Uterus (tissue), 3 donors: ENCODE measurements at regions not wholly inside any gene's neighbourhood (a gene's known extent, or its start where the extent isn't known, plus 50 kb on each side); places are given as distances from the start of the nearest gene placed in this dataset.

Source experiments
- DNase-seq, 2 donors: peaks; one replicate each; pipeline ENCODE4 v3.0.0-alpha.2; 2019 to 2020
- H3K27ac ChIP-seq, 2 donors: fragments of 200-600 bp; sonication (generic); 1 replicate in 1 of 2; 2 replicates in 1 of 2; pipeline ENCODE4 v1.5.1; 2016 to 2018
- H3K27me3 ChIP-seq, 2 donors: fragments of 200-600 bp; sonication (generic); one replicate each; pipeline ENCODE4 v1.5.1; 2018 to 2019; ENCODE audit warnings: control low read depth in 1 of 2
- H3K36me3 ChIP-seq, 2 donors: fragments of 200-600 bp; sonication (generic); one replicate each; pipeline ENCODE4 v1.5.1; 2019; ENCODE audit warnings: control low read depth in 1 of 2
- H3K4me1 ChIP-seq, 2 donors: fragments of 200-600 bp; sonication (generic); one replicate each; pipeline ENCODE4 v1.5.1; 2018 to 2019; ENCODE audit warnings: control low read depth in 1 of 2
- H3K4me3 ChIP-seq, 2 donors: fragments of 200-600 bp; sonication (generic); 1 replicate in 1 of 2; 2 replicates in 1 of 2; pipeline ENCODE4 v1.5.1; 2018 to 2019; ENCODE audit warnings: mild to moderate bottlenecking in 1 of 2
- H3K9me3 ChIP-seq, 2 donors: fragments of 200-600 bp; sonication (generic); one replicate each; pipeline ENCODE4 v1.5.1; 2019; ENCODE audit warnings: control low read depth in 1 of 2
- POLR2A ChIP-seq, 2 donors: fragments of 450-650 bp; IDR thresholded peaks; one replicate each; pipeline ENCODE4 v1.6.1; 2016; ENCODE audit warnings: antibody characterized with exemption in 2 of 2, mild to moderate bottlenecking in 1 of 2, moderate library complexity in 1 of 2
- intact Hi-C: fragments of 100-400 bp; cut with DNase I; formaldehyde crosslinking; loops from one replicate; pipeline ENCODE4 v1.15.1; 2023; ENCODE audit warnings: low total_unique reads
- TF ChIP-seq, protein P1 (sequence below), 4 experiments: fragments of 200-600 bp in 2 of 4; fragments of 450-650 bp in 2 of 4; sonication (generic) in 2 of 4; IDR thresholded peaks; one replicate each; pipeline ENCODE4 v1.5.1; 2016 to 2019; ENCODE audit warnings: antibody characterized with exemption in 4 of 4, mild to moderate bottlenecking in 2 of 4, moderate library complexity in 1 of 4
- donor health status: DM: yes; HTN: yes; CAD: no.

- intact Hi-C loops, result no loop called here
Measured at GRCh38 chrX:96417695-96418094, 266.9 kb upstream of the DIAPH2 start.

GRCh38 chrX:96424007-96424406 lies 260.6 kb upstream of the DIAPH2 start:
- Histone ChIP-seq H3K9me3 (no peaks in the 10 kb centered on the region), H3K4me1 (no peaks in the 10 kb centered on the region), H3K27ac (peak overlapping the region in 1 of 2 donors; percentile 30), H3K36me3 (no peaks in the 10 kb centered on the region), H3K27me3 (no peaks in the 10 kb centered on the region), H3K4me3 (no peak overlapping the region)
- DNase-seq, result no peak
- intact Hi-C loops, result no loop called here
- TF ChIP-seq, protein P1, sequence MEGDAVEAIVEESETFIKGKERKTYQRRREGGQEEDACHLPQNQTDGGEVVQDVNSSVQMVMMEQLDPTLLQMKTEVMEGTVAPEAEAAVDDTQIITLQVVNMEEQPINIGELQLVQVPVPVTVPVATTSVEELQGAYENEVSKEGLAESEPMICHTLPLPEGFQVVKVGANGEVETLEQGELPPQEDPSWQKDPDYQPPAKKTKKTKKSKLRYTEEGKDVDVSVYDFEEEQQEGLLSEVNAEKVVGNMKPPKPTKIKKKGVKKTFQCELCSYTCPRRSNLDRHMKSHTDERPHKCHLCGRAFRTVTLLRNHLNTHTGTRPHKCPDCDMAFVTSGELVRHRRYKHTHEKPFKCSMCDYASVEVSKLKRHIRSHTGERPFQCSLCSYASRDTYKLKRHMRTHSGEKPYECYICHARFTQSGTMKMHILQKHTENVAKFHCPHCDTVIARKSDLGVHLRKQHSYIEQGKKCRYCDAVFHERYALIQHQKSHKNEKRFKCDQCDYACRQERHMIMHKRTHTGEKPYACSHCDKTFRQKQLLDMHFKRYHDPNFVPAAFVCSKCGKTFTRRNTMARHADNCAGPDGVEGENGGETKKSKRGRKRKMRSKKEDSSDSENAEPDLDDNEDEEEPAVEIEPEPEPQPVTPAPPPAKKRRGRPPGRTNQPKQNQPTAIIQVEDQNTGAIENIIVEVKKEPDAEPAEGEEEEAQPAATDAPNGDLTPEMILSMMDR (IDR thresholded peaks at IDR 0.05), result no peak
- TF ChIP-seq POLR2A (IDR thresholded peaks at IDR 0.05), result no peak

More at GRCh38 chrX:96417695-96418094, 266.9 kb upstream of the DIAPH2 start:
- H3K9me3 ChIP-seq, result no peaks in the 10 kb centered on the region
- H3K27ac ChIP-seq, result no peak overlapping the region
- H3K4me1 ChIP-seq, result no peaks in the 10 kb centered on the region
- no peak for DNase-seq
- no peaks in the 10 kb centered on the region for H3K36me3 ChIP-seq
- TF ChIP-seq, protein P1 (IDR thresholded peaks at IDR 0.05), result no peak
- no peak for TF ChIP-seq POLR2A (IDR thresholded peaks at IDR 0.05)
- no peaks in the 10 kb centered on the region for H3K27me3 ChIP-seq
- no peak overlapping the region for H3K4me3 ChIP-seq

DNA sequence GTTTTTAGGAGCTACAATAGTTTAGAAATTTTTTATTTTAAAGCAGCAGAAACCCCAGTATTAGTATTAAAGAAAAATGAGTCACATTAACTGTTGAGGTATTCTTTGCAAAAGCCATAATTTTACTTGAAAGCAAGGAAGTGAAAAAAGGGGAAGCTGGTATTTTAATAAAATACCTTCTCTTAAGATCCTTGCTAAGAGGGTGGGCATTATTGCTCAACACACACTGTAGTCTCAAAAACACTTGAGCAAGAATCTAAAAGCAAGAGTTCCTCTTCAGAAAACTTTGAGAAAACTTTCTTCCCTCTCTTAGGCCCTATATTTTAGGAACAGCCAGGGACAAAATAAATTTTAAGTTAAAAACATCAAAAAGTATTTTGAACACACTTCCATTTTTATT lies 259.4 kb upstream of the DIAPH2 start:
- intact Hi-C loops, result no loop called here
- TF ChIP-seq, protein P1 (IDR thresholded peaks at IDR 0.05), result no peak
- no peak for TF ChIP-seq POLR2A (IDR thresholded peaks at IDR 0.05)

DNA sequence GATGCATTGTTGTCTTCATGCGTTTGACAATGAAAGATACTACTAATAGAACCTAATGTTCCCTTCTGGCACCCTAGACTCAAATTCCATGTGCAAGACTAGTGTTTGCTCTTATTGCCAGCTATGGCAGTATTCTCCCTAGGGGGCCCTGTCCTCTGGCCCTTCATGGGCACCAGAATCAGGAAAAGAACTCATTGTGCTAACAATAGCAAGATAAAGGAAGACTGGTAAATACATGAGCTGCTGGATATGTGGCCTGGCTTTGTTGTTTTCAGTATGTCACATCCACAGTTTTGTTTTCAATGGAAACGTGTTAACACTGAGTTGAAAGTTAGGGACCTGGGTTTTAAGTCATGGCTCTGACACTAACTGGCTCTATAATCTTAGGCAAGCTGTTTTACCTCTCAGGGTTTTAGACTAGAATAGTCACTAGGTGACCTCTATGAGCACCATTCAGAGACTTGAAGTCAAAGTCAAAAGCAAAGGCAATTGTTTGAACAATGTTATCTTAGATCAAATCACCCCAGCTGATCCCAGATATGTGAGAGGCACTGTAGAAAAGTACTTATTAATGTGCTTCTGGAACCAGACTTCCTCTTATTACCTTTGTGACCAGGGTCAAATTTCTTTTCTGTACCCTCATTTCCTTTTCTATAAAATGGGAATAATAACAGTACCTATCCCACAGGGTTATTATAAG lies 253.7 kb upstream of the DIAPH2 start:
- TF ChIP-seq, protein P1 (IDR thresholded peaks at IDR 0.05), result no peak
- no peak for TF ChIP-seq POLR2A (IDR thresholded peaks at IDR 0.05)
- no peak overlapping the region for H3K27ac ChIP-seq
- H3K4me1 ChIP-seq, result no peaks in the 10 kb centered on the region
- no peaks in the 10 kb centered on the region for H3K36me3 ChIP-seq
- H3K9me3 ChIP-seq, result no peaks in the 10 kb centered on the region
- no peaks in the 10 kb centered on the region for H3K27me3 ChIP-seq
- DNase-seq, result no peak
- intact Hi-C loops, result no loop called here
- no peak overlapping the region for H3K4me3 ChIP-seq

More for the DNA sequence above, 259.4 kb upstream of the DIAPH2 start:
- peak overlapping the region in 1 of 2 donors; percentile 30 for H3K27ac ChIP-seq
- H3K9me3 ChIP-seq, result no peaks in the 10 kb centered on the region
- H3K4me3 ChIP-seq, result no peak overlapping the region
- H3K27me3 ChIP-seq, result no peaks in the 10 kb centered on the region
- no peak for DNase-seq
- H3K36me3 ChIP-seq, result no peaks in the 10 kb centered on the region
- H3K4me1 ChIP-seq, result no peaks in the 10 kb centered on the region

DNA sequence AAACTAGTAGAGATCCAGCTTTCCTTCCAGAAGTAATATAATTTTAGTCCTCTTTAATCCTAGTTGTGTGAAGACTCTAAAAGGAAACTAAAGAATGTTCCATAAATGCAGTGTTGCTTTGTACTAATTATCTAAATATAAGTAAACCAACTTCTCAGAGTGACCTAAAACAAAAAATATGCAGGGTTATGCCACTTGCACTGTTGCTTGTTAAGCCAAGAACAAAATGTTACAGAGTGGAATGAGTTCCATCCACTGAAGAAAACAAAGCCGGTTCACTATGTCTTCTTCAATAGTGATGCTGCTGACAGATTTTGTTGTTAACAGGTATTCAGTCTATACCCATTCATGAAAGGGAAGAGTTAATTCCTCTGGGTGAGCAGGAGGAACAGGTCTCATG lies 252.0 kb upstream of the DIAPH2 start:
- H3K9me3 ChIP-seq, result no peaks in the 10 kb centered on the region
- H3K4me1 ChIP-seq, result no peaks in the 10 kb centered on the region
- intact Hi-C loops, result no loop called here
- H3K4me3 ChIP-seq, result no peak overlapping the region
- H3K36me3 ChIP-seq, result no peaks in the 10 kb centered on the region
- TF ChIP-seq POLR2A (IDR thresholded peaks at IDR 0.05), result no peak
- TF ChIP-seq, protein P1 (IDR thresholded peaks at IDR 0.05), result no peak
- H3K27ac ChIP-seq, result no peak overlapping the region
- no peaks in the 10 kb centered on the region for H3K27me3 ChIP-seq
- no peak for DNase-seq
